Activated naive CD4-positive, alpha-beta T cell treated with anti-CD3 and anti-CD28 coated beads for 36 hours (primary cell): ENCODE measurements at regions not wholly inside any gene's neighbourhood (a gene's known extent, or its start where the extent isn't known, plus 50 kb on each side); places are given as distances from the start of the nearest gene placed in this dataset.

Source experiments
- CTCF ChIA-PET: fragments of 350-600 bp; sonication (Branson Sonifier 250); formaldehyde crosslinking; loops from one replicate; lab custom pipeline; 2021; ENCODE audit warnings: antibody characterized with exemption; lab: Charles Lee
- DNase-seq: peaks from one replicate; pipeline ENCODE4 v3.0.0-alpha.2; 2020
- H3K27ac Mint-ChIP-seq: one replicate; pipeline ENCODE4 v1.8.0; 2021; ENCODE audit warnings: mild to moderate bottlenecking, mixed read lengths
- H3K27me3 Mint-ChIP-seq: one replicate; pipeline ENCODE4 v1.8.0; 2021; ENCODE audit warnings: low read depth, mixed read lengths
- H3K36me3 Mint-ChIP-seq: one replicate; pipeline ENCODE4 v1.8.0; 2021; ENCODE audit warnings: low read depth, mixed read lengths
- H3K4me1 Mint-ChIP-seq: one replicate; pipeline ENCODE4 v1.8.0; 2021; ENCODE audit warnings: low read depth, mixed read lengths
- H3K4me3 Mint-ChIP-seq: one replicate; pipeline ENCODE4 v1.8.0; 2021; ENCODE audit warnings: mild to moderate bottlenecking, moderate library complexity, mixed read lengths
- H3K9me3 Mint-ChIP-seq: one replicate; pipeline ENCODE4 v1.8.0; 2021; ENCODE audit warnings: mixed read lengths
- intact Hi-C: fragments of 100-400 bp; cut with micrococcal nuclease; formaldehyde crosslinking; loops from one replicate; pipeline ENCODE4 v1.15.1; 2023

- Mint-ChIP-seq H3K27ac (no peak overlapping the region), H3K36me3 (no peaks in the 10 kb centered on the region), H3K4me1 (no peaks in the 10 kb centered on the region), H3K27me3 (no peaks in the 10 kb centered on the region), H3K9me3 (peaks cover 10% of the 10 kb centered on the region), H3K4me3 (no peak overlapping the region)
- intact Hi-C loops = no loop called here
- CTCF ChIA-PET = no interaction called here
- DNase-seq = no peak
Observed at GRCh38 chr3:117349566-117349965, 640.0 kb downstream of the TUSC7 start.

GRCh38 chr3:117350371-117350770, 640.8 kb downstream of the TUSC7 start:
- intact Hi-C loops = no loop called here
- H3K36me3 Mint-ChIP-seq = no peaks in the 10 kb centered on the region
- DNase-seq = no peak
- H3K4me3 Mint-ChIP-seq = no peak overlapping the region
- no peaks in the 10 kb centered on the region for H3K4me1 Mint-ChIP-seq
- no peak overlapping the region for H3K27ac Mint-ChIP-seq
- peaks cover 10% of the 10 kb centered on the region for H3K9me3 Mint-ChIP-seq
- CTCF ChIA-PET = no interaction called here
- H3K27me3 Mint-ChIP-seq = no peaks in the 10 kb centered on the region

- intact Hi-C loops = no loop called here
- Mint-ChIP-seq H3K27me3 (no peaks in the 10 kb centered on the region), H3K27ac (no peak overlapping the region), H3K4me1 (no peaks in the 10 kb centered on the region), H3K4me3 (no peak overlapping the region), H3K9me3 (peaks cover 6% of the 10 kb centered on the region), H3K36me3 (no peaks in the 10 kb centered on the region)
- no peak for DNase-seq
- CTCF ChIA-PET = no interaction called here
Observed at GRCh38 chr3:117355566-117355965, 646.0 kb downstream of the TUSC7 start.

- no peaks in the 10 kb centered on the region for H3K36me3 Mint-ChIP-seq
- intact Hi-C loops = no loop called here
- H3K27me3 Mint-ChIP-seq = no peaks in the 10 kb centered on the region
- H3K4me1 Mint-ChIP-seq = no peaks in the 10 kb centered on the region
- H3K9me3 Mint-ChIP-seq = peaks cover 10% of the 10 kb centered on the region
- no peak overlapping the region for H3K4me3 Mint-ChIP-seq
- CTCF ChIA-PET = no interaction called here
- H3K27ac Mint-ChIP-seq = no peak overlapping the region
- DNase-seq = no peak
Observed at GRCh38 chr3:117356091-117356705, 646.6 kb downstream of the TUSC7 start.

- intact Hi-C loops = no loop called here
- no peaks in the 10 kb centered on the region for H3K27me3 Mint-ChIP-seq
- no peaks in the 10 kb centered on the region for H3K4me1 Mint-ChIP-seq
- no peaks in the 10 kb centered on the region for H3K36me3 Mint-ChIP-seq
- DNase-seq = no peak
- H3K4me3 Mint-ChIP-seq = no peak overlapping the region
- CTCF ChIA-PET = no interaction called here
- no peak overlapping the region for H3K27ac Mint-ChIP-seq
- peaks cover 24% of the 10 kb centered on the region for H3K9me3 Mint-ChIP-seq
Observed at GRCh38 chr3:117358717-117359314, 649.2 kb downstream of the TUSC7 start.

- no peaks in the 10 kb centered on the region for H3K36me3 Mint-ChIP-seq
- CTCF ChIA-PET = no interaction called here
- no peak overlapping the region for H3K27ac Mint-ChIP-seq
- peaks cover 10% of the 10 kb centered on the region for H3K9me3 Mint-ChIP-seq
- no peak for DNase-seq
- intact Hi-C loops = no loop called here
- H3K4me3 Mint-ChIP-seq = no peak overlapping the region
- H3K27me3 Mint-ChIP-seq = no peaks in the 10 kb centered on the region
- H3K4me1 Mint-ChIP-seq = no peaks in the 10 kb centered on the region
Observed at GRCh38 chr3:117366574-117366973, 657.0 kb downstream of the TUSC7 start.

- intact Hi-C loops = no loop called here
- no peaks in the 10 kb centered on the region for H3K4me1 Mint-ChIP-seq
- no peak overlapping the region for H3K27ac Mint-ChIP-seq
- DNase-seq = no peak
- H3K36me3 Mint-ChIP-seq = no peaks in the 10 kb centered on the region
- no peaks in the 10 kb centered on the region for H3K27me3 Mint-ChIP-seq
- H3K4me3 Mint-ChIP-seq = no peak overlapping the region
- peaks cover 4% of the 10 kb centered on the region for H3K9me3 Mint-ChIP-seq
- CTCF ChIA-PET = no interaction called here
Observed at GRCh38 chr3:117367861-117368260, 658.3 kb downstream of the TUSC7 start.

- no peak for DNase-seq
- no peaks in the 10 kb centered on the region for H3K4me1 Mint-ChIP-seq
- H3K27ac Mint-ChIP-seq = no peak overlapping the region
- CTCF ChIA-PET = no interaction called here
- H3K36me3 Mint-ChIP-seq = no peaks in the 10 kb centered on the region
- H3K27me3 Mint-ChIP-seq = no peaks in the 10 kb centered on the region
- H3K9me3 Mint-ChIP-seq = peaks cover 7% of the 10 kb centered on the region
- H3K4me3 Mint-ChIP-seq = no peak overlapping the region
- intact Hi-C loops = no loop called here
Observed at GRCh38 chr3:117380631-117381030, 671.1 kb downstream of the TUSC7 start.

- no peak overlapping the region for H3K4me3 Mint-ChIP-seq
- intact Hi-C loops = no loop called here
- no peaks in the 10 kb centered on the region for H3K4me1 Mint-ChIP-seq
- H3K27me3 Mint-ChIP-seq = no peaks in the 10 kb centered on the region
- no peak for DNase-seq
- no peaks in the 10 kb centered on the region for H3K36me3 Mint-ChIP-seq
- peaks cover 4% of the 10 kb centered on the region for H3K9me3 Mint-ChIP-seq
- no peak overlapping the region for H3K27ac Mint-ChIP-seq
- CTCF ChIA-PET = no interaction called here
Observed at GRCh38 chr3:117393119-117393518, 683.5 kb downstream of the TUSC7 start.

GRCh38 chr3:117398141-117398899, 688.7 kb downstream of the TUSC7 start:
- no peak for DNase-seq
- intact Hi-C loops = no loop called here
- Mint-ChIP-seq H3K4me3 (no peak overlapping the region), H3K36me3 (no peaks in the 10 kb centered on the region), H3K27ac (no peak overlapping the region), H3K4me1 (no peaks in the 10 kb centered on the region), H3K9me3 (peaks cover 3% of the 10 kb centered on the region), H3K27me3 (no peaks in the 10 kb centered on the region)
- CTCF ChIA-PET = no interaction called here

GRCh38 chr3:117399311-117400078, 689.9 kb downstream of the TUSC7 start:
- Mint-ChIP-seq H3K27me3 (no peaks in the 10 kb centered on the region), H3K4me1 (no peaks in the 10 kb centered on the region), H3K36me3 (no peaks in the 10 kb centered on the region), H3K9me3 (peaks cover 3% of the 10 kb centered on the region), H3K4me3 (no peak overlapping the region), H3K27ac (no peak overlapping the region)
- CTCF ChIA-PET = no interaction called here
- intact Hi-C loops = no loop called here
- no peak for DNase-seq

- Mint-ChIP-seq H3K4me1 (no peaks in the 10 kb centered on the region), H3K4me3 (no peak overlapping the region), H3K27me3 (no peaks in the 10 kb centered on the region), H3K9me3 (peaks cover 3% of the 10 kb centered on the region), H3K36me3 (no peaks in the 10 kb centered on the region), H3K27ac (no peak overlapping the region)
- CTCF ChIA-PET = no interaction called here
- intact Hi-C loops = no loop called here
- DNase-seq = no peak
Observed at GRCh38 chr3:117400303-117400702, 690.7 kb downstream of the TUSC7 start.
